Vagina (tissue), 2 donors: ENCODE measurements at regions not wholly inside any gene's neighbourhood (a gene's known extent, or its start where the extent isn't known, plus 50 kb on each side); places are given as distances from the start of the nearest gene placed in this dataset.

Source experiments
- DNase-seq, 2 donors: peaks; one replicate each; pipeline ENCODE4 v3.0.0-alpha.2; 2017; ENCODE audit errors: extremely low spot score in 2 of 2
- H3K27ac ChIP-seq: fragments of 200-600 bp; sonication (generic); one replicate; pipeline ENCODE4 v1.5.1; 2019
- H3K27me3 ChIP-seq: fragments of 200-600 bp; sonication (generic); one replicate; pipeline ENCODE4 v1.5.1; 2019
- H3K36me3 ChIP-seq, 2 donors: fragments of 200-600 bp; sonication (generic); one replicate each; pipeline ENCODE4 v1.5.1; 2017 to 2019
- H3K4me1 ChIP-seq: fragments of 200-600 bp; sonication (generic); one replicate; pipeline ENCODE4 v1.5.1; 2019
- H3K4me3 ChIP-seq, 2 donors: fragments of 200-600 bp; sonication (generic); 1 replicate in 1 of 2; 2 replicates in 1 of 2; pipeline ENCODE4 v1.5.1; 2016 to 2019
- H3K9me3 ChIP-seq: fragments of 200-600 bp; sonication (generic); one replicate; pipeline ENCODE4 v1.5.1; 2019
- POLR2A ChIP-seq, 2 donors: fragments of 450-650 bp; IDR thresholded peaks; one replicate each; pipeline ENCODE4 v1.6.1; 2017; ENCODE audit warnings: antibody characterized with exemption in 2 of 2, mild to moderate bottlenecking in 2 of 2, moderate library complexity in 2 of 2
- POLR2AphosphoS5 ChIP-seq, 2 donors: sonication (generic); formaldehyde crosslinking; IDR thresholded peaks; one replicate each; pipeline ENCODE4 v1.9.0; 2017; ENCODE audit warnings: antibody characterized with exemption in 2 of 2, mild to moderate bottlenecking in 2 of 2, low read depth in 1 of 2; ENCODE audit not compliant: insufficient read depth in 1 of 2
- intact Hi-C: fragments of 100-400 bp; cut with DNase I; formaldehyde crosslinking; loops from one replicate; pipeline ENCODE4 v1.15.1; 2023
- TF ChIP-seq, protein P1 (sequence below), 3 experiments: fragments of 450-650 bp in 2 of 3; fragments of 200-600 bp in 1 of 3; sonication (generic) in 1 of 3; IDR thresholded peaks; one replicate each; pipeline ENCODE4 v1.5.1; 2017 to 2019; ENCODE audit warnings: antibody characterized with exemption in 3 of 3, mild to moderate bottlenecking in 2 of 3, moderate library complexity in 2 of 3

DNA sequence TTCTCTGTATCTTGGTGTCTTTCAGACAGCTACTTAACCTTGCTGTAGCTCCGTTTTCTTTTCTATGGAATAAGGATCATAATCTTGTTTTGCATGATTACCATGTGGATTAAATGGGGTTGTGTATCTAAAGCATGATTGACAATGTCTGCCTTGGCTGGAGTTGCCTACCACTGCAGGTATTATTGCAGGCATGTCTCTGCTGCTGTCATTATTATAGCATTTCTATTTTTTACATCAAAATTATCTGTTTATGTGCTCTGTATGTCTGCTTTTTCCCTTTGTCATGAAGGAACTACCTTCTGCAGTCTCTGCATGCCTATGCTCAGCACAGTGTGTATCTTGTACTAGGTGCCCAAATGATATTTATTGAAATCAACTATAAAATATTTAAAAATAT, 95.9 kb upstream of the TAPT1 start:
- no peaks in the 10 kb centered on the region for H3K27me3 ChIP-seq
- intact Hi-C loops: no loop called here
- no peak overlapping the region for H3K27ac ChIP-seq
- no peaks in the 10 kb centered on the region for H3K4me1 ChIP-seq
- no peaks in the 10 kb centered on the region for H3K36me3 ChIP-seq
- H3K4me3 ChIP-seq: no peak overlapping the region
- no peak for TF ChIP-seq POLR2AphosphoS5 (IDR thresholded peaks at IDR 0.05; ENCODE audit: insufficient read depth in 1 of 2, low read depth in 1 of 2)
- TF ChIP-seq POLR2A (IDR thresholded peaks at IDR 0.05): no peak
- TF ChIP-seq, protein P1, sequence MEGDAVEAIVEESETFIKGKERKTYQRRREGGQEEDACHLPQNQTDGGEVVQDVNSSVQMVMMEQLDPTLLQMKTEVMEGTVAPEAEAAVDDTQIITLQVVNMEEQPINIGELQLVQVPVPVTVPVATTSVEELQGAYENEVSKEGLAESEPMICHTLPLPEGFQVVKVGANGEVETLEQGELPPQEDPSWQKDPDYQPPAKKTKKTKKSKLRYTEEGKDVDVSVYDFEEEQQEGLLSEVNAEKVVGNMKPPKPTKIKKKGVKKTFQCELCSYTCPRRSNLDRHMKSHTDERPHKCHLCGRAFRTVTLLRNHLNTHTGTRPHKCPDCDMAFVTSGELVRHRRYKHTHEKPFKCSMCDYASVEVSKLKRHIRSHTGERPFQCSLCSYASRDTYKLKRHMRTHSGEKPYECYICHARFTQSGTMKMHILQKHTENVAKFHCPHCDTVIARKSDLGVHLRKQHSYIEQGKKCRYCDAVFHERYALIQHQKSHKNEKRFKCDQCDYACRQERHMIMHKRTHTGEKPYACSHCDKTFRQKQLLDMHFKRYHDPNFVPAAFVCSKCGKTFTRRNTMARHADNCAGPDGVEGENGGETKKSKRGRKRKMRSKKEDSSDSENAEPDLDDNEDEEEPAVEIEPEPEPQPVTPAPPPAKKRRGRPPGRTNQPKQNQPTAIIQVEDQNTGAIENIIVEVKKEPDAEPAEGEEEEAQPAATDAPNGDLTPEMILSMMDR (IDR thresholded peaks at IDR 0.05): no peak
- no peak for DNase-seq
- no peaks in the 10 kb centered on the region for H3K9me3 ChIP-seq

DNA sequence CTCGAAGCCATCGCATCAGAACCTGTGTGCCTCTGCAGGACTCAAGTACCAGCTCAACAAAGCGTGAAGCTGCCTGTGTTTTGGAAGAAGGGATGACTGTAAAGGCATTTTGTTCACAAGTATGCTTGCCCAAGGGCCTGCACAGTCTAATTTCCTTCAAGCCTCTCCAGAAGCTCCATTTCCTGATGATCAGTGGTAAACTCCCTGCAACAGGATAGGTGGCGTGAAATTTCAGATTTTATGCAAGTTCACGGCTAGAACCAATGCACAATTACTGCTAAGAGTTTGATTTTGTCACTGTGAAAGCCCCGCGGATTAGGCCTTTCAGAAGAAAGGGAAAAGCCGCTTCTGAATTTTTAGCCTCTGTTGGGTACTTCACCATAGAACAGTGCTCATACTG, 89.2 kb upstream of the TAPT1 start:
- no peak overlapping the region for H3K27ac ChIP-seq
- H3K27me3 ChIP-seq: no peaks in the 10 kb centered on the region
- H3K9me3 ChIP-seq: no peaks in the 10 kb centered on the region
- no peak overlapping the region for H3K4me3 ChIP-seq
- intact Hi-C loops: no loop called here
- no peaks in the 10 kb centered on the region for H3K36me3 ChIP-seq
- H3K4me1 ChIP-seq: no peaks in the 10 kb centered on the region
- TF ChIP-seq POLR2A (IDR thresholded peaks at IDR 0.05) (no peak), POLR2AphosphoS5 (IDR thresholded peaks at IDR 0.05; ENCODE audit: insufficient read depth in 1 of 2, low read depth in 1 of 2) (no peak)
- TF ChIP-seq, protein P1 (IDR thresholded peaks at IDR 0.05): no peak
- no peak for DNase-seq

DNA sequence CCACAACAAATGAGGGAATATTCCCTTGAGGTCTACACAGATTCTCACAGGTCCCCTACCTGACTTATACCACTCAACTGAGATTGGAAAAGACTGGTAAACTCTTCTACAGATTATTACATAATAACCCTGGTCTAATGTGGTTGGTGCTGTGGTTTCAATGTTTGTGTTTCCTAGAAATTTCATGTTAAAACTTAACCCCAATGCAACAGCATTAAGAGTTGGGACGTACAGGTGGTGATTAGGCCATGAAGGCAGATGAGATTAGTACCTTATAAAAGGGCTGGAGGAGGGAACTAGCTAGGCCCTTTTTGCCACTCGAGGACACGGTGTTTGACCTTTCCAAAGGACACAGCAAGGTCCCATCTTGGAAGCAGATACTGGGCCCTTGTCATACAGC, 84.3 kb upstream of the TAPT1 start:
- intact Hi-C loops: no loop called here
- Histone ChIP-seq H3K4me1 (no peaks in the 10 kb centered on the region), H3K4me3 (no peak overlapping the region), H3K27ac (no peak overlapping the region), H3K9me3 (no peaks in the 10 kb centered on the region), H3K27me3 (no peaks in the 10 kb centered on the region), H3K36me3 (no peaks in the 10 kb centered on the region)
- TF ChIP-seq POLR2A (IDR thresholded peaks at IDR 0.05): no peak
- no peak for TF ChIP-seq POLR2AphosphoS5 (IDR thresholded peaks at IDR 0.05; ENCODE audit: insufficient read depth in 1 of 2, low read depth in 1 of 2)
- TF ChIP-seq, protein P1 (IDR thresholded peaks at IDR 0.05): no peak
- DNase-seq: no peak

DNA sequence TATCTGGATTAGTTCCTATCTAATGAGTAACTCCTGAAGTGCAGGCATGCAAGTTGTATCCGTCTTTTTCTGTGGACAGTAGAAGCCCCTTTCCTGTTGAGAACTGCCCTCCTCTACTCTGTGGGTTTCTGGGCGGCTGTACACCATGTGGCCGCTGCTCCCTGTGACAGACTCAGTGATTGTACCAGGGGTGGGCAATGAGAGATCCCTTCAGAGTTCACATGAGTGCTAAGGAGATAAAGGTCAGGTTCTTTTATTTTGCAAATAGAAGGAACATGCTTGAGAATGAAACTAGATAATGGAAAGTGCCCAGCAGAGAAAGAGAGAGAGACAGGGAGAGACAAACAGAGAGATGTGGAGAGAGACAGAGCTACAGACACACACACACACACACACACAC, 76.4 kb upstream of the TAPT1 start:
- intact Hi-C loops: no loop called here
- H3K27ac ChIP-seq: no peak overlapping the region
- no peaks in the 10 kb centered on the region for H3K4me1 ChIP-seq
- no peak overlapping the region for H3K4me3 ChIP-seq
- H3K27me3 ChIP-seq: no peaks in the 10 kb centered on the region
- TF ChIP-seq POLR2AphosphoS5 (IDR thresholded peaks at IDR 0.05; ENCODE audit: insufficient read depth in 1 of 2, low read depth in 1 of 2) (no peak), POLR2A (IDR thresholded peaks at IDR 0.05) (no peak)
- no peaks in the 10 kb centered on the region for H3K9me3 ChIP-seq
- no peak for DNase-seq
- H3K36me3 ChIP-seq: no peaks in the 10 kb centered on the region

DNA sequence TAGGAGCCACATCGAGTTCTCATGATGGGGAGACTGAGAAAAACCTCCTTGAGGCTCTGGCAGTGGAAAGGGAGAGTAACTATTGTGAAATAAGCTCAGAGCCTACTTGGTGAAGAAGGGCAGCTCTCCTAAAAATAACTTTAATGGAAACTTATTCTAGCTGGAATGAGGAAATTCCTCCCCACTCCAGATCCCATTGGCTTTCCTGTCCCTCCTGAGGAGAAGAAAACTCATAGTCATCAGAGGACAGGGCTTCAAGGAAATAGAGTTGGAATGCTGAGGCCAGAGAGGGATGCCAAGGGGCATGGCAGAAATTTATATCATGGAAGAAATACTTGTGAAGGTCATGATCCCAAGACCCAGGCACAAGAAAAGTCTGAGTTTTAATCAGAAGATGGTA, 70.7 kb upstream of the TAPT1 start:
- no peak overlapping the region for H3K4me3 ChIP-seq
- no peaks in the 10 kb centered on the region for H3K27me3 ChIP-seq
- H3K9me3 ChIP-seq: no peaks in the 10 kb centered on the region
- intact Hi-C loops: loop anchor here (10.0 kb wide), 2 partner anchors 1028 to 1178 kb away; no protein-coding TSS in a partner anchor
- DNase-seq: no peak
- no peaks in the 10 kb centered on the region for H3K4me1 ChIP-seq
- no peaks in the 10 kb centered on the region for H3K36me3 ChIP-seq
- TF ChIP-seq, protein P1 (IDR thresholded peaks at IDR 0.05): no peak
- TF ChIP-seq POLR2A (IDR thresholded peaks at IDR 0.05) (no peak), POLR2AphosphoS5 (IDR thresholded peaks at IDR 0.05; ENCODE audit: insufficient read depth in 1 of 2, low read depth in 1 of 2) (no peak)
- no peak overlapping the region for H3K27ac ChIP-seq
